ENCODE measurements at regions not wholly inside any gene's neighbourhood (a gene's known extent, or its start where the extent isn't known, plus 50 kb on each side); places are given as distances from the start of the nearest gene placed in this dataset.

- DNase-seq: no peak
Observed at GRCh38 chr2:121082191-121082590, 202.8 kb downstream of the TFCP2L1 start.

- DNase-seq: no peak
Observed at GRCh38 chr2:121084130-121084680, 200.8 kb downstream of the TFCP2L1 start.

GRCh38 chr2:121085801-121086200, 199.2 kb downstream of the TFCP2L1 start:
- no peak for DNase-seq

- no peak for DNase-seq
Observed at GRCh38 chr2:121086450-121086849, 198.6 kb downstream of the TFCP2L1 start.

GRCh38 chr2:121087117-121087516, 197.9 kb downstream of the TFCP2L1 start:
- DNase-seq: no peak

GRCh38 chr2:121088251-121089165, 196.5 kb downstream of the TFCP2L1 start:
- DNase-seq: no peak

- DNase-seq: no peak
Observed at GRCh38 chr2:121089166-121089510, 195.9 kb downstream of the TFCP2L1 start.

GRCh38 chr2:121090088-121090715, 194.8 kb downstream of the TFCP2L1 start:
- no peak for DNase-seq

GRCh38 chr2:121092095-121092494, 192.9 kb downstream of the TFCP2L1 start:
- no peak for DNase-seq

GRCh38 chr2:121093692-121094091, 191.3 kb downstream of the TFCP2L1 start:
- DNase-seq: no peak

- no peak for DNase-seq
Observed at GRCh38 chr2:121094101-121094500, 190.9 kb downstream of the TFCP2L1 start.

- no peak for DNase-seq
Observed at GRCh38 chr2:121094845-121095244, 190.2 kb downstream of the TFCP2L1 start.

- peak; percentile 30 to 55 for DNase-seq
Observed at GRCh38 chr2:121095257-121096080, 189.5 kb downstream of the TFCP2L1 start.

GRCh38 chr2:121096611-121097010, 188.4 kb downstream of the TFCP2L1 start:
- DNase-seq: no peak

- no peak for DNase-seq
Observed at GRCh38 chr2:121098556-121098955, 186.4 kb downstream of the TFCP2L1 start.

GRCh38 chr2:121099329-121100290, 185.4 kb downstream of the TFCP2L1 start:
- peak in 1 of 2 donors; percentile 3 for DNase-seq

GRCh38 chr2:121101093-121101715, 183.8 kb downstream of the TFCP2L1 start:
- DNase-seq: no peak

GRCh38 chr2:121102941-121103340, 182.1 kb downstream of the TFCP2L1 start:
- DNase-seq: no peak

- DNase-seq: peak in 1 of 2 donors; percentile 57
Observed at GRCh38 chr2:121103960-121104359, 181.0 kb downstream of the TFCP2L1 start.

- no peak for DNase-seq
Observed at GRCh38 chr2:121104721-121105141, 180.3 kb downstream of the TFCP2L1 start.

GRCh38 chr2:121110924-121111323, 174.1 kb downstream of the TFCP2L1 start:
- no peak for DNase-seq
